ENCODE measurements at regions not wholly inside any gene's neighbourhood (a gene's known extent, or its start where the extent isn't known, plus 50 kb on each side); places are given as distances from the start of the nearest gene placed in this dataset.
"Not testable (repeated sequence)": the region's sequence is repeated elsewhere in the genome, so short reads cannot be mapped to it uniquely, and the experiment has no call there.

- no peak for DNase-seq (ENCODE audit: low read depth)
These were observed 113.3 kb upstream of the FAT3 start for GRCh38 chr11:92111287-92111686.

- no peak for DNase-seq (ENCODE audit: low read depth)
These were observed 115.2 kb upstream of the FAT3 start for GRCh38 chr11:92109466-92109865.

- no peak for DNase-seq (ENCODE audit: low read depth)
These were observed 117.3 kb upstream of the FAT3 start for GRCh38 chr11:92107331-92107730.

GRCh38 chr11:92104349-92104748 is 120.3 kb upstream of the FAT3 start:
- DNase-seq (ENCODE audit: low read depth): no peak

GRCh38 chr11:92101920-92102319 is 122.7 kb upstream of the FAT3 start:
- no peak for DNase-seq (ENCODE audit: low read depth)

- DNase-seq (ENCODE audit: low read depth): no peak
These were observed 125.4 kb upstream of the FAT3 start for GRCh38 chr11:92099183-92099582.

GRCh38 chr11:92098172-92098571 is 126.4 kb upstream of the FAT3 start:
- DNase-seq (ENCODE audit: low read depth): no peak

- DNase-seq (ENCODE audit: low read depth): no peak
These were observed 136.7 kb upstream of the FAT3 start for GRCh38 chr11:92087725-92088537.

- no peak for DNase-seq (ENCODE audit: low read depth)
These were observed 141.5 kb upstream of the FAT3 start for GRCh38 chr11:92083123-92083522.

- DNase-seq (ENCODE audit: low read depth): no peak
These were observed 142.0 kb upstream of the FAT3 start for GRCh38 chr11:92082652-92083051.

GRCh38 chr11:92074498-92074897 is 150.1 kb upstream of the FAT3 start:
- DNase-seq (ENCODE audit: low read depth): not testable (repeated sequence)

GRCh38 chr11:92071660-92072059 is 153.0 kb upstream of the FAT3 start:
- DNase-seq (ENCODE audit: low read depth): no peak

- DNase-seq (ENCODE audit: low read depth): no peak
These were observed 154.4 kb upstream of the FAT3 start for GRCh38 chr11:92070026-92070889.

GRCh38 chr11:92067016-92067415 is 157.6 kb upstream of the FAT3 start:
- no peak for DNase-seq (ENCODE audit: low read depth)

GRCh38 chr11:92061456-92062062 is 163.1 kb upstream of the FAT3 start:
- no peak for DNase-seq (ENCODE audit: low read depth)

GRCh38 chr11:92057849-92058442 is 166.7 kb upstream of the FAT3 start:
- no peak for DNase-seq (ENCODE audit: low read depth)

GRCh38 chr11:92053216-92053615 is 171.4 kb upstream of the FAT3 start:
- DNase-seq (ENCODE audit: low read depth): no peak

- DNase-seq (ENCODE audit: low read depth): no peak
These were observed 174.3 kb upstream of the FAT3 start for GRCh38 chr11:92050305-92050704.

GRCh38 chr11:92048415-92048814 is 176.2 kb upstream of the FAT3 start:
- DNase-seq (ENCODE audit: low read depth): no peak

GRCh38 chr11:92046103-92046502 is 178.5 kb upstream of the FAT3 start:
- no peak for DNase-seq (ENCODE audit: low read depth)

GRCh38 chr11:92045301-92045700 is 179.3 kb upstream of the FAT3 start:
- no peak for DNase-seq (ENCODE audit: low read depth)

- no peak for DNase-seq (ENCODE audit: low read depth)
These were observed 189.1 kb upstream of the FAT3 start for GRCh38 chr11:92035488-92035887.
